HL-60 (cell line): ENCODE measurements at regions not wholly inside any gene's neighbourhood (a gene's known extent, or its start where the extent isn't known, plus 50 kb on each side); places are given as distances from the start of the nearest gene placed in this dataset.
"Not testable (repeated sequence)": the region's sequence is repeated elsewhere in the genome, so short reads cannot be mapped to it uniquely, and the experiment has no call there.

ENCODE experiments used
- DNase-seq, 2 experiments: peaks; one replicate each; pipeline ENCODE4 v3.0.0-alpha.2; 2010 to 2020; ENCODE audit warnings: low read depth in 1 of 2, low spot score in 1 of 2
- H3K27ac ChIP-seq: fragments of 250-450 bp; sonication (Bioruptor Pico); replicated peaks from 2 replicates; pipeline ENCODE4 v1.5.1; 2020; ENCODE audit warnings: mild to moderate bottlenecking, moderate library complexity
- H3K27me3 ChIP-seq: fragments of 250-450 bp; sonication (Bioruptor Pico); 2 replicates; pipeline ENCODE4 v1.5.1; 2021; ENCODE audit warnings: mild to moderate bottlenecking, moderate library complexity; ENCODE audit not compliant: insufficient read depth, poor library complexity, severe bottlenecking
- H3K4me3 ChIP-seq: replicated peaks from 2 replicates; pipeline ENCODE4 v1.5.1; 2011; ENCODE audit warnings: mild to moderate bottlenecking, control low read depth, low read length; ENCODE audit not compliant: insufficient read depth
- GABPA ChIP-seq: IDR thresholded peaks from 2 replicates; pipeline ENCODE4 v1.6.1; 2012; ENCODE audit warnings: low read depth
- POLR2AphosphoS5 ChIP-seq: IDR thresholded peaks from 2 replicates; pipeline ENCODE4 v1.6.1; 2012; ENCODE audit warnings: low read depth
- SPI1 ChIP-seq: IDR thresholded peaks from 2 replicates; pipeline ENCODE4 v1.6.1; 2012; ENCODE audit warnings: low read depth, mild to moderate bottlenecking, borderline replicate concordance
- TF ChIP-seq, protein P1 (sequence below): IDR thresholded peaks from 2 replicates; pipeline ENCODE4 v1.6.1; 2012; ENCODE audit warnings: low read depth; ENCODE audit not compliant: insufficient replicate concordance
- TF ChIP-seq, protein P2 (sequence below): IDR thresholded peaks from one replicate; pipeline ENCODE4 v1.5.1; 2011; ENCODE audit warnings: low read length, control low read depth, inconsistent platforms; ENCODE audit not compliant: insufficient read depth

DNA sequence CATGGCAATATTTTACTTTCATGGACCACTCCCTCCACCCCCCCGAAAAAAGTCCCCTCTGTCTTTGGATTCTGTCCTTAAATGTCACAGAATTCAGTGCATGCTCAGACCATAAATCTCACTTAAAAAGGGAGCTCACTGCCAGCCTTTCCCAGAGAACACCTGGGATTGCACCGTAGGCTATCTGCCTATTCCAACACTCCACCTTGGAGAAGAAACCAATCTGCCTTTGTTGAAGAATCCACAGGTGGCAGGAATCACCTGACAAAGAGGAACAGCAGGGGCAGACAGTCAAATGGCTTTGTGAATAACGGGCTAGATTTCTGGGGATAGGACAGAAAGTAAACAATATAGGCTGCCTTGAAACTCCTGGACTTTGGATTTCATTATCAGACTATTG lies 306.7 kb upstream of the BRINP1 start:
- no peak overlapping the region for H3K27ac ChIP-seq
- no peak overlapping the region for H3K4me3 ChIP-seq
- no peak for DNase-seq
- TF ChIP-seq, protein P1, sequence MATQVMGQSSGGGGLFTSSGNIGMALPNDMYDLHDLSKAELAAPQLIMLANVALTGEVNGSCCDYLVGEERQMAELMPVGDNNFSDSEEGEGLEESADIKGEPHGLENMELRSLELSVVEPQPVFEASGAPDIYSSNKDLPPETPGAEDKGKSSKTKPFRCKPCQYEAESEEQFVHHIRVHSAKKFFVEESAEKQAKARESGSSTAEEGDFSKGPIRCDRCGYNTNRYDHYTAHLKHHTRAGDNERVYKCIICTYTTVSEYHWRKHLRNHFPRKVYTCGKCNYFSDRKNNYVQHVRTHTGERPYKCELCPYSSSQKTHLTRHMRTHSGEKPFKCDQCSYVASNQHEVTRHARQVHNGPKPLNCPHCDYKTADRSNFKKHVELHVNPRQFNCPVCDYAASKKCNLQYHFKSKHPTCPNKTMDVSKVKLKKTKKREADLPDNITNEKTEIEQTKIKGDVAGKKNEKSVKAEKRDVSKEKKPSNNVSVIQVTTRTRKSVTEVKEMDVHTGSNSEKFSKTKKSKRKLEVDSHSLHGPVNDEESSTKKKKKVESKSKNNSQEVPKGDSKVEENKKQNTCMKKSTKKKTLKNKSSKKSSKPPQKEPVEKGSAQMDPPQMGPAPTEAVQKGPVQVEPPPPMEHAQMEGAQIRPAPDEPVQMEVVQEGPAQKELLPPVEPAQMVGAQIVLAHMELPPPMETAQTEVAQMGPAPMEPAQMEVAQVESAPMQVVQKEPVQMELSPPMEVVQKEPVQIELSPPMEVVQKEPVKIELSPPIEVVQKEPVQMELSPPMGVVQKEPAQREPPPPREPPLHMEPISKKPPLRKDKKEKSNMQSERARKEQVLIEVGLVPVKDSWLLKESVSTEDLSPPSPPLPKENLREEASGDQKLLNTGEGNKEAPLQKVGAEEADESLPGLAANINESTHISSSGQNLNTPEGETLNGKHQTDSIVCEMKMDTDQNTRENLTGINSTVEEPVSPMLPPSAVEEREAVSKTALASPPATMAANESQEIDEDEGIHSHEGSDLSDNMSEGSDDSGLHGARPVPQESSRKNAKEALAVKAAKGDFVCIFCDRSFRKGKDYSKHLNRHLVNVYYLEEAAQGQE = no peak
- no peak for TF ChIP-seq POLR2AphosphoS5
- TF ChIP-seq, protein P2, sequence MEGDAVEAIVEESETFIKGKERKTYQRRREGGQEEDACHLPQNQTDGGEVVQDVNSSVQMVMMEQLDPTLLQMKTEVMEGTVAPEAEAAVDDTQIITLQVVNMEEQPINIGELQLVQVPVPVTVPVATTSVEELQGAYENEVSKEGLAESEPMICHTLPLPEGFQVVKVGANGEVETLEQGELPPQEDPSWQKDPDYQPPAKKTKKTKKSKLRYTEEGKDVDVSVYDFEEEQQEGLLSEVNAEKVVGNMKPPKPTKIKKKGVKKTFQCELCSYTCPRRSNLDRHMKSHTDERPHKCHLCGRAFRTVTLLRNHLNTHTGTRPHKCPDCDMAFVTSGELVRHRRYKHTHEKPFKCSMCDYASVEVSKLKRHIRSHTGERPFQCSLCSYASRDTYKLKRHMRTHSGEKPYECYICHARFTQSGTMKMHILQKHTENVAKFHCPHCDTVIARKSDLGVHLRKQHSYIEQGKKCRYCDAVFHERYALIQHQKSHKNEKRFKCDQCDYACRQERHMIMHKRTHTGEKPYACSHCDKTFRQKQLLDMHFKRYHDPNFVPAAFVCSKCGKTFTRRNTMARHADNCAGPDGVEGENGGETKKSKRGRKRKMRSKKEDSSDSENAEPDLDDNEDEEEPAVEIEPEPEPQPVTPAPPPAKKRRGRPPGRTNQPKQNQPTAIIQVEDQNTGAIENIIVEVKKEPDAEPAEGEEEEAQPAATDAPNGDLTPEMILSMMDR = no peak
- no peak for TF ChIP-seq SPI1
- no peak for TF ChIP-seq GABPA
- H3K27me3 ChIP-seq = no peaks in the 10 kb centered on the region

DNA sequence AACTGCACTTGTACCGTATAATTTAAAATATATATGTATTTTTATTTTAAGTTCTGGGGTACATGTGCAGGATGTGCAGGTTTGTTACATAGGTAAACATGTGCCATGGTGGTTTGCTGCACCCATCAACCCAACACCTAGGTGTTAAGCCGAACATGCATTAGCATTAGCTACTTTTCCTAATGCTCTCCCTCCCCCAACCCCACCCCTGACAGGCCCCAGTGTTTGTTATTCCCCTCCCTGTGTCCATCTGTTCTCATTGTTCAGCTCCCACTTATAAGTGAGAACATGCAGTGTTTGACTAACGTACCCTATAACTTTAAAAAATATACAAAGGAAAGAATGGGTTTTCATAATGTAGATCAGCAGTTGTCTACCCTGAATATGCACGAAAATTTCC lies 303.5 kb upstream of the BRINP1 start:
- not testable (repeated sequence) for DNase-seq, H3K27ac ChIP-seq

GRCh38 chr9:119667916-119668315 lies 298.7 kb upstream of the BRINP1 start:
- TF ChIP-seq, protein P2 = no peak
- TF ChIP-seq POLR2AphosphoS5 = no peak
- TF ChIP-seq GABPA = no peak
- TF ChIP-seq, protein P1 = no peak
- no peak for TF ChIP-seq SPI1
- Histone ChIP-seq H3K27me3 (no peaks in the 10 kb centered on the region), H3K4me3 (no peak overlapping the region), H3K27ac (no peak overlapping the region)
- no peak for DNase-seq

More for the DNA sequence above, 303.5 kb upstream of the BRINP1 start:
- not testable (repeated sequence) for H3K27me3 ChIP-seq, H3K4me3 ChIP-seq

- no peaks in the 10 kb centered on the region for H3K27me3 ChIP-seq
- TF ChIP-seq, protein P2 = no peak
- TF ChIP-seq SPI1 (no peak), GABPA (no peak), POLR2AphosphoS5 (no peak)
- TF ChIP-seq, protein P1 = no peak
- no peak overlapping the region for H3K27ac ChIP-seq
- no peak for DNase-seq
- no peak overlapping the region for H3K4me3 ChIP-seq
These were observed 297.9 kb upstream of the BRINP1 start for GRCh38 chr9:119667163-119667562.
